ENCODE measurements at regions not wholly inside any gene's neighbourhood (a gene's known extent, or its start where the extent isn't known, plus 50 kb on each side); places are given as distances from the start of the nearest gene placed in this dataset.
"Not testable (repeated sequence)": the region's sequence is repeated elsewhere in the genome, so short reads cannot be mapped to it uniquely, and the experiment has no call there.

GRCh38 chr13:53110614-53111013, 82.0 kb downstream of the OLFM4 start:
- Histone ChIP-seq H3K27ac (no peak overlapping the region), H3K4me1 (replicated peaks) (no peaks in the 10 kb centered on the region), H3K4me3 (no peak overlapping the region), H3K27me3 (replicated peaks; ENCODE audit: insufficient read depth) (no peaks in the 10 kb centered on the region), H3K9me3 (no peaks in the 10 kb centered on the region), H3K36me3 (no peaks in the 10 kb centered on the region)
- WGBS = 52% methylated on average over 4 of the region's 4 CpGs
- intact Hi-C loops (cut with DNase I) = no loop called here
- TF ChIP-seq POLR2AphosphoS5 (IDR thresholded peaks at IDR 0.05) = no peak
- TF ChIP-seq CTCF (IDR thresholded peaks at IDR 0.05) = no peak
- no peak for TF ChIP-seq POLR2A (IDR thresholded peaks at IDR 0.05)
- no peak for DNase-seq (ENCODE audit: low spot score)

- Histone ChIP-seq H3K4me1 (replicated peaks) (no peaks in the 10 kb centered on the region), H3K27ac (no peak overlapping the region), H3K36me3 (no peaks in the 10 kb centered on the region), H3K9me3 (no peaks in the 10 kb centered on the region), H3K4me3 (no peak overlapping the region), H3K27me3 (replicated peaks; ENCODE audit: insufficient read depth) (no peaks in the 10 kb centered on the region)
- TF ChIP-seq POLR2AphosphoS5 (IDR thresholded peaks at IDR 0.05) = no peak
- intact Hi-C loops (cut with DNase I) = no loop called here
- WGBS = 92% methylated on average over 2 of the region's 2 CpGs
- no peak for DNase-seq (ENCODE audit: low spot score)
Observed at GRCh38 chr13:53112522-53112921, 83.9 kb downstream of the OLFM4 start.

GRCh38 chr13:53117048-53117447, 88.4 kb downstream of the OLFM4 start:
- H3K4me1 ChIP-seq (replicated peaks); DNase-seq (ENCODE audit: low spot score); H3K9me3 ChIP-seq; H3K27me3 ChIP-seq (replicated peaks; ENCODE audit: insufficient read depth); H3K4me3 ChIP-seq; H3K36me3 ChIP-seq; intact Hi-C loops (cut with DNase I); H3K27ac ChIP-seq: not testable (repeated sequence)
- whole genome bisulfite sequencing = 92% methylated on average over 1 of the region's 1 CpG

GRCh38 chr13:53121131-53121773, 92.6 kb downstream of the OLFM4 start:
- WGBS = 66% methylated on average over 1 of the region's 1 CpG
- no peak for DNase-seq (ENCODE audit: low spot score)
- Histone ChIP-seq H3K4me1 (replicated peaks) (no peaks in the 10 kb centered on the region), H3K27ac (no peak overlapping the region), H3K4me3 (no peak overlapping the region), H3K9me3 (no peaks in the 10 kb centered on the region), H3K27me3 (replicated peaks; ENCODE audit: insufficient read depth) (no peaks in the 10 kb centered on the region), H3K36me3 (no peaks in the 10 kb centered on the region)
- TF ChIP-seq CTCF (IDR thresholded peaks at IDR 0.05) (no peak), POLR2A (IDR thresholded peaks at IDR 0.05) (no peak), POLR2AphosphoS5 (IDR thresholded peaks at IDR 0.05) (no peak)
- intact Hi-C loops (cut with DNase I) = no loop called here

GRCh38 chr13:53121919-53122318, 93.3 kb downstream of the OLFM4 start:
- no peak for DNase-seq (ENCODE audit: low spot score)
- WGBS = 13% methylated on average over 2 of the region's 2 CpGs
- no peaks in the 10 kb centered on the region for H3K27me3 ChIP-seq (replicated peaks; ENCODE audit: insufficient read depth)

More at GRCh38 chr13:53121919-53122318, 93.3 kb downstream of the OLFM4 start:
- TF ChIP-seq CTCF (IDR thresholded peaks at IDR 0.05) (no peak), POLR2A (IDR thresholded peaks at IDR 0.05) (no peak), POLR2AphosphoS5 (IDR thresholded peaks at IDR 0.05) (no peak)
- Histone ChIP-seq H3K4me1 (replicated peaks) (no peaks in the 10 kb centered on the region), H3K27ac (no peak overlapping the region), H3K9me3 (no peaks in the 10 kb centered on the region), H3K36me3 (no peaks in the 10 kb centered on the region), H3K4me3 (no peak overlapping the region)
- intact Hi-C loops (cut with DNase I) = no loop called here
